GM21390 (cell line): ENCODE measurements at regions not wholly inside any gene's neighbourhood (a gene's known extent, or its start where the extent isn't known, plus 50 kb on each side); places are given as distances from the start of the nearest gene placed in this dataset.

Source experiments
- ATAC-seq: cut with Tn5 transposase; IDR thresholded peaks from one replicate; pipeline ENCODE4 v1.9.1; 2021; ENCODE audit not compliant: unreplicated experiment

- ATAC-seq: no peak
Observed at GRCh38 chr6:105818505-105818904, 267.6 kb upstream of the PRDM1 start.

- ATAC-seq: no peak
Observed at GRCh38 chr6:105817961-105818360, 268.2 kb upstream of the PRDM1 start.

DNA sequence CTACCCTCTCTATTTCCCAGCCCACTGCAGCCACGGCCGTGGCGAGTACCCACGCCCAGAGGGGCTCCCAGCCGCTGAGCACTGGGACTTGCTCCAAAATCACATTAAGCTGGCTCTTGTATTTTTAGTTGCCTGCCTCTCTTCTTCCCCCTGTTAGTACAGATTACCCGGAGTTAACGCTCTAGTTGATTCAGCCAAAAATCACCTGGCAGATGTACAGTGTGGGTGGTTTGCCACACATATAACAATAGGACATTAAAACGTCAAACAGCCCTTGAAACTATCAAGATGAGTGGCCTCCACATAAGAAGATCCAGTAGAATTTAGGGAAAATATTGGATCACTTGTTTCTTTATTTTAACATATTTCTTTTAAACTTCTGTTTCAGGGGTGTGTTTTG lies 268.8 kb upstream of the PRDM1 start:
- no peak for ATAC-seq

- no peak for ATAC-seq
Observed at GRCh38 chr6:105816847-105817246, 269.3 kb upstream of the PRDM1 start.

- ATAC-seq: no peak
Observed at GRCh38 chr6:105815661-105816555, 270.2 kb upstream of the PRDM1 start.

DNA sequence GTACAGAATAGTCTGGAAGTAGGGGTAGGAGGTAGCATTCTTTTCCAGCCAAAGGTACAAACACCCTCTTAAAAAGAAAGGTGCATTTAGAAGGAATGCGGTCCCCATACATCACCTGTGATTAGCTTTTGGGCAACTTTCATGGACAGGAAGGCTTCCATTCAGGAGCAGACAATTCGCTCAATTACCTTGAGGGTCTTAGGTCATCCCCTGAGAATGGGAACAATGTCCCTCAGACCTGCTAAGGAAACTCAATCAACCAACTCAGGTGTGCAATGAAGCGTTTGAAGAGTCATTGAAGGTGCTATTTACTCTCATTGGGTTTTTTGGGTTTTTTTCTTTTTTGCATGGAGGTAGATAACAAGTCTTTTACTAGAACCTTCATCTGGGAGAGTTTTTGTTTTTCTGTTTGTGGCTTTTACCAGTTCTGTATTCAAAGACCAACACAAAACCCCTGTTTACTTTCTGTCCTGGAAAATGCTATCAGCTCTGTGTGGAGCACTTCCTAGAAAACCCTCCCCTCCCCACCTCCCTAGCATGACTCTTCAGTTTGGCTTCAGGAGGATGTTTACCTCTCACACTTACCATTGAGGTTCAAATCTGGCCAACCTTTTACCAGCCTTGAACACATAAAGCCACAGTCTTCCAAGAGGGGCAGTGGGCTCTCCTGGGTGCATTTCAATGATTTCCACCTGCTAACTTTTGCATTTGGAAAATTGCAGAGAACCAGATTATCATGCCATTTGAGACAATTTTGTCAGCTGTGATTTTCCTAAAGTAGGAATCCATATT lies 271.2 kb upstream of the PRDM1 start:
- no peak for ATAC-seq

- no peak for ATAC-seq
Observed at GRCh38 chr6:105810922-105811482, 275.1 kb upstream of the PRDM1 start.

- ATAC-seq: peak; percentile 79
Observed at GRCh38 chr6:105810105-105810921, 275.8 kb upstream of the PRDM1 start.

- ATAC-seq: no peak
Observed at GRCh38 chr6:105808571-105808970, 277.6 kb upstream of the PRDM1 start.

- ATAC-seq: no peak
Observed at GRCh38 chr6:105807905-105808304, 278.2 kb upstream of the PRDM1 start.

- no peak for ATAC-seq
Observed at GRCh38 chr6:105806486-105806920, 279.6 kb upstream of the PRDM1 start.

DNA sequence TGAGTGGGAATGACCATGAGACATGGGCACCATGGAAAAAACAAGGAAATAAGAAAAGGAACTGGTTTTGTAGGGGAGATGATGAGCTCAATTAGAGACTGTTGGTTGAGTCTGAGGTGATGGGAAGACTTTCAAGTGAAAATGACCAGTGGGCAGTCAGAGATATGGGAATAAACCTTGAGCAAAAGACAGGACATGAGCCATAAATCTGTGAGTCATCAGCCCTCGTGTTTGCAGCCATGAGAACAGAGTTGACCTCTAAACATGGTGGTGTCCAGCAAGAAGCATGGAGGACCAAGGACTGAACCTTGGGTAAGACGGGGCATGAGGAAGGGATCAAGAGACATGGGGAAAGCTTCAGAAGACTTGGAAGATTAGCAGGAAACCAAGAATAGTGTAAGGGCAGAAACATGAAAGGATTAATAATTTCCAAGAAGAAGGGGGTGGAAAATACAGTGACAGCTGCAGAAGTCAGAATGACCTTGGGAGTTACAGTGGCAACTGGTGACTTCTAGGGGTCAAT lies 280.6 kb upstream of the PRDM1 start:
- no peak for ATAC-seq

- ATAC-seq: no peak
Observed at GRCh38 chr6:105804424-105804823, 281.7 kb upstream of the PRDM1 start.

GRCh38 chr6:105804000-105804399 lies 282.1 kb upstream of the PRDM1 start:
- no peak for ATAC-seq

DNA sequence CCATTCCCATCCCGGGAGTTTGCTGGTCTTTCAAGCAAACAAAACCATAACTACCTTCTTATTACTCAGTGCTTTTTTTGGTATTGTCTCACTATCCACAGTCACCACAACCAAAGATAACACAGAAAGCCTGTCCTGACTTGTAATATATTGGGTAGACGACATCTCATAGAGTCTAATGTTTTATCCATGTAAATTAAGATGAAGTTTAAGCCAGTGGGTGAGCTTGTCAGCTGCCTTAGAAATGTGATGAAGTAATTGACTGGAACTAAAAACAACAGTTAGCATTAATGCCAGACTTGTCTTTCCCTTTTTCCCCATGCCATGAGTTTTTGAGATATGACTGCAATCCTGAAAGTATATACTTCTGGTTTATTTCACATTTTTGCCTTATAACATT lies 282.7 kb upstream of the PRDM1 start:
- ATAC-seq: no peak

- no peak for ATAC-seq
Observed at GRCh38 chr6:105802703-105803102, 283.4 kb upstream of the PRDM1 start.

DNA sequence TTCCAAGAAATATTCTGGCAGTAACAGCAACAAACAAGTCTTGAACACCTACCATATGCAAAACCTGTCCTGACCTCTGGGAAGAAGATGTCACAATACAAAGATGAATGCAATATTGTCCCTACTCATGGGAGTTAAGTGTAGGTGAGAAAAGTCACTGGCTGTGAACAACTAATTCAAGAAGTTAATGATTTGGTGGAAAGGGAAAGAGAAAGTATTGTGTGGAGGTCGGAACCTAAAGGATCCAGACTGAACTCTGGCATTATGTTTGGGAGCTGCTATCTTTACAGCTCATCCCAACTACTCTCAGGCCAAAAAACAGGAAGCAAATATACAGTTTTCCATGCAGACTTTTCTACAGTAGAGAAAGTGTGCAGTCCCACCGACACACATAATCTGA lies 285.3 kb upstream of the PRDM1 start:
- ATAC-seq: no peak

GRCh38 chr6:105800398-105800797 lies 285.7 kb upstream of the PRDM1 start:
- ATAC-seq: no peak

GRCh38 chr6:105799056-105799455 lies 287.1 kb upstream of the PRDM1 start:
- ATAC-seq: no peak

- ATAC-seq: no peak
Observed at GRCh38 chr6:105797983-105798453, 288.1 kb upstream of the PRDM1 start.
